ENCODE measurements at regions not wholly inside any gene's neighbourhood (a gene's known extent, or its start where the extent isn't known, plus 50 kb on each side); places are given as distances from the start of the nearest gene placed in this dataset.

DNA sequence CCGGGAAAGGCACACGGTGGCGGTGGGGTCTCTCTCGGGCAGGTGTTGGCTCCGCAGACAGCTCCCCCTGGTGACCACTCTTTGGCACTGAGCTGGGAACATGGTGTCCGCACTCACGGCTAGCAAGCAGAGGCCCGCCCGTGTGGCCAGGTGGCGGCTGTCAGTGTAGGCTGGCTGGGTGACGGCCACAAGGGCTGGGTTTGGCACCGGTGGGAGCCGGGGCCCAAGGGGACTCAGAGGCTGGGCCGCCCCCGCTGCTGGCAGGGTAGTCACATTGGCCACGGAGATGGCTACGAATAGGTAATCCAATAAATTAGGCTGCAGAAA is 1071.7 kb downstream of the RPIA start:
- TF ChIP-seq, protein P1, sequence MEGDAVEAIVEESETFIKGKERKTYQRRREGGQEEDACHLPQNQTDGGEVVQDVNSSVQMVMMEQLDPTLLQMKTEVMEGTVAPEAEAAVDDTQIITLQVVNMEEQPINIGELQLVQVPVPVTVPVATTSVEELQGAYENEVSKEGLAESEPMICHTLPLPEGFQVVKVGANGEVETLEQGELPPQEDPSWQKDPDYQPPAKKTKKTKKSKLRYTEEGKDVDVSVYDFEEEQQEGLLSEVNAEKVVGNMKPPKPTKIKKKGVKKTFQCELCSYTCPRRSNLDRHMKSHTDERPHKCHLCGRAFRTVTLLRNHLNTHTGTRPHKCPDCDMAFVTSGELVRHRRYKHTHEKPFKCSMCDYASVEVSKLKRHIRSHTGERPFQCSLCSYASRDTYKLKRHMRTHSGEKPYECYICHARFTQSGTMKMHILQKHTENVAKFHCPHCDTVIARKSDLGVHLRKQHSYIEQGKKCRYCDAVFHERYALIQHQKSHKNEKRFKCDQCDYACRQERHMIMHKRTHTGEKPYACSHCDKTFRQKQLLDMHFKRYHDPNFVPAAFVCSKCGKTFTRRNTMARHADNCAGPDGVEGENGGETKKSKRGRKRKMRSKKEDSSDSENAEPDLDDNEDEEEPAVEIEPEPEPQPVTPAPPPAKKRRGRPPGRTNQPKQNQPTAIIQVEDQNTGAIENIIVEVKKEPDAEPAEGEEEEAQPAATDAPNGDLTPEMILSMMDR (conservative IDR thresholded peaks at IDR 0.05; ENCODE audit: low read length), result 0 out of 2 replicates have a peak, but pooled peaks have one; percentile 36
- no peak for TF ChIP-seq EZH2phosphoT487 (IDR thresholded peaks at IDR 0.05; ENCODE audit: borderline replicate concordance, low read depth, low read length)
